Small intestine (tissue), 7 donors: ENCODE measurements at regions not wholly inside any gene's neighbourhood (a gene's known extent, or its start where the extent isn't known, plus 50 kb on each side); places are given as distances from the start of the nearest gene placed in this dataset.

Source experiments
- DNase-seq, 2 donors: peaks; one replicate each; pipeline versions ENCODE4 v3.0.0 to v3.0.0-alpha.2; 2013
- FAIRE-seq: peaks from 2 replicates; lab custom pipeline; 2012; peaks lifted over from hg19 to GRCh38; lab: Jason Lieb, UNC
- H3K27ac ChIP-seq, 3 donors: one replicate each; pipeline ENCODE4 v1.5.1; 2013; ENCODE audit warnings: low read length in 2 of 3, mild to moderate bottlenecking in 2 of 3, control low read depth in 1 of 3, inconsistent platforms in 1 of 3, low read depth in 1 of 3, moderate library complexity in 1 of 3
- H3K27me3 ChIP-seq, 3 donors: one replicate each; pipeline ENCODE4 v1.6.1; 2013; ENCODE audit warnings: low read length in 3 of 3, inconsistent platforms in 1 of 3; ENCODE audit not compliant: control insufficient read depth in 3 of 3, insufficient read depth in 3 of 3
- H3K36me3 ChIP-seq, 3 donors: one replicate each; pipeline ENCODE4 v1.6.1; 2013; ENCODE audit warnings: low read length in 3 of 3, inconsistent platforms in 1 of 3, low read depth in 1 of 3, mild to moderate bottlenecking in 1 of 3, moderate library complexity in 1 of 3; ENCODE audit not compliant: control insufficient read depth in 3 of 3, insufficient read depth in 2 of 3
- H3K4me1 ChIP-seq, 3 donors: one replicate each; pipeline ENCODE4 v1.6.1; 2013; ENCODE audit warnings: low read length in 2 of 3, inconsistent platforms in 1 of 3, low read depth in 1 of 3, mild to moderate bottlenecking in 1 of 3, moderate library complexity in 1 of 3; ENCODE audit not compliant: control insufficient read depth in 3 of 3, insufficient read depth in 2 of 3
- H3K4me3 ChIP-seq, 3 donors: one replicate each; pipeline ENCODE4 v1.5.1; 2013; ENCODE audit warnings: low read length in 3 of 3, control low read depth in 1 of 3, inconsistent platforms in 1 of 3, low read depth in 1 of 3, mild to moderate bottlenecking in 1 of 3, moderate library complexity in 1 of 3
- H3K9me3 ChIP-seq, 2 donors: one replicate each; pipeline ENCODE4 v1.6.1; 2013; ENCODE audit warnings: low read depth in 1 of 2, low read length in 1 of 2; ENCODE audit not compliant: control insufficient read depth in 2 of 2, insufficient read depth in 1 of 2
- WGBS, 3 donors: extraction: QIAGEN DNeasy Blood & Tissue Kit; methylation state at CpG; one replicate each; pipeline ENCODE4 v1.1.7; 2013; 5-methylcytosine and 5-hydroxymethylcytosine counted together
- donor health status: healthy with polysubstance abuse.
- donor health status: control.
- donor health status: control.
- donor health status: Bipolar disorder and iron deficiency.
- donor health status: healthy.

DNA sequence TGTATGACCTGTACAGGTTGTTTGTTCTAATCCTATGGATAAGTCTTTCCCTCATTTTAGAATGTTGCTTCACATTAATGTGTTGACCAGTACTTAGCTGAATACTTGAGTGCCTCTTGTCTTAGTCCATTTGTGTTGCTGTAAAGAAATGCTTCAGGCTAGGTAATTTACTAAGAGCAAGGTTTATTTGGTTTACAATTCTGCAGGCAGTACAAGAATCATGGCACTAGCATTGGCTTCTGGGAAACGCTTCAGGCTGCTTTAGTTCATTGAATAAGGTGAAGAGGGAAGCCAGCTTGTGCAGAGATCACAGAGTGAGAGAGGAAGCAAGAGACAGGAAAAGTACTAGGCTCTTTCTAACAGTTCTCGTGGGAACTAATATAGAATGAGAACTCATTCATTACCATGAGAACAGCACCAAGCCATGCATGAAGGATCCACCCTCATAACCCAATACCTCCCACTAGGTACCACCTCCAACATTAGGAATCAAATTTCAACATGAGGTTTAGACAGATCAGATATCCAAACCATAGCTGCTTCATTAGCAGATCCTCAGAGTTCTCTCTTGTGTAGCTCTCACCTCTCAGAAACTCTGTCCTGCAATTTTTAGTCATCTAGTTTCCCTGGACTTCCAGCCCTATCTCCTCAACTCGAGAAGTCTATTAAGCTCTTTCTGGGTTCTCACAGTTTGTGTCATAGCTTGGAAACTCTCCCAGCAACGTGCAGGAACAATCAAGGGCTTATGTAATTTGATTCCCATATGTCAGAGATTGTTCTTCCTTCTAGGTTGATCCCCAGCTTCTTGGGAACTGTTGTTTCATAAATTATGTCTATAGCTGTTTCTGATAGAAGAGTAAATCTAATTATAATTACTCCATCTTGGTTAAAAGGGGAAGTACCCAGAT is 2082.3 kb upstream of the CELF4 start:
- Histone ChIP-seq H3K27me3 (no peaks in the 10 kb centered on the region), H3K9me3 (no peaks in the 10 kb centered on the region), H3K27ac (no peak overlapping the region), H3K36me3 (no peaks in the 10 kb centered on the region), H3K4me3 (no peak overlapping the region), H3K4me1 (no peaks in the 10 kb centered on the region)
- 41 to 43% (median 43%) methylated on average over 4 of the region's 4 CpGs for WGBS, 3 donors
- no peak for FAIRE-seq
- DNase-seq = no peak

- DNase-seq (no peak), FAIRE-seq (no peak)
- Histone ChIP-seq H3K4me3 (no peak overlapping the region), H3K27ac (no peak overlapping the region), H3K36me3 (no peaks in the 10 kb centered on the region), H3K4me1 (no peaks in the 10 kb centered on the region), H3K9me3 (no peaks in the 10 kb centered on the region), H3K27me3 (no peaks in the 10 kb centered on the region)
- WGBS, 3 donors = 71 to 84% (median 72%) methylated on average over 1 of the region's 1 CpG
Observed at GRCh38 chr18:39638224-39638623, 2072.6 kb upstream of the CELF4 start.

DNA sequence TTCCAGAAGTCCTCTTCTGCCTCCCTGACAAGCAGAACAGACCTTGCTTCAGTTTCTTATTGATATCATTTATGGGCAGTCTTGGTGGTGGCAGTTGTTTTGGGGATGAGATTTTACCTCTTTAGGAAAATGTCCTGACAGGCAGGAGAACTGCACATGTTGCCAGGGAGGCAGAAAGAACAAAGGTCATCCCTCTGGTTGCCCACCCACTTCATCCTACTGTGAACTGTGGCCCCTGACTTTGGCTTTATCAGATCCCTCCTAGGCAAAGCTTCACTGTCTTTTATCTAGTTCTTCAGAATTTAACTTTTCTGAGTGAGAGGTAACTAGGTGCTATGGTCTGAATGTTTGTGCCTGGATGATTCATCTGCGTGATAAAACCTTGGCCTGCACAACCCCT is 2071.3 kb upstream of the CELF4 start:
- no peak overlapping the region for H3K27ac ChIP-seq
- 57 to 80% (median 76%) methylated on average over 1 of the region's 1 CpG for WGBS, 3 donors
- no peaks in the 10 kb centered on the region for H3K4me1 ChIP-seq
- FAIRE-seq = no peak
- H3K36me3 ChIP-seq = no peaks in the 10 kb centered on the region
- no peak for DNase-seq
- H3K4me3 ChIP-seq = no peak overlapping the region
- no peaks in the 10 kb centered on the region for H3K27me3 ChIP-seq
- no peaks in the 10 kb centered on the region for H3K9me3 ChIP-seq

GRCh38 chr18:39635966-39636365 is 2070.4 kb upstream of the CELF4 start:
- Histone ChIP-seq H3K9me3 (no peaks in the 10 kb centered on the region), H3K36me3 (no peaks in the 10 kb centered on the region), H3K27ac (no peak overlapping the region), H3K27me3 (no peaks in the 10 kb centered on the region), H3K4me3 (no peak overlapping the region), H3K4me1 (no peaks in the 10 kb centered on the region)
- DNase-seq = no peak
- no peak for FAIRE-seq

- Histone ChIP-seq H3K4me1 (no peaks in the 10 kb centered on the region), H3K36me3 (no peaks in the 10 kb centered on the region), H3K27ac (no peak overlapping the region), H3K27me3 (no peaks in the 10 kb centered on the region), H3K9me3 (no peaks in the 10 kb centered on the region), H3K4me3 (no peak overlapping the region)
- DNase-seq (no peak), FAIRE-seq (no peak)
Observed at GRCh38 chr18:39635192-39635591, 2069.6 kb upstream of the CELF4 start.

GRCh38 chr18:39627936-39628335 is 2062.3 kb upstream of the CELF4 start:
- DNase-seq (no peak), FAIRE-seq (no peak)
- no peaks in the 10 kb centered on the region for H3K27me3 ChIP-seq
- no peaks in the 10 kb centered on the region for H3K9me3 ChIP-seq
- 63 to 78% (median 73%) methylated on average over 5 of the region's 5 CpGs for WGBS, 3 donors
- H3K36me3 ChIP-seq = no peaks in the 10 kb centered on the region
- no peaks in the 10 kb centered on the region for H3K4me1 ChIP-seq
- no peak overlapping the region for H3K4me3 ChIP-seq
- H3K27ac ChIP-seq = no peak overlapping the region

DNA sequence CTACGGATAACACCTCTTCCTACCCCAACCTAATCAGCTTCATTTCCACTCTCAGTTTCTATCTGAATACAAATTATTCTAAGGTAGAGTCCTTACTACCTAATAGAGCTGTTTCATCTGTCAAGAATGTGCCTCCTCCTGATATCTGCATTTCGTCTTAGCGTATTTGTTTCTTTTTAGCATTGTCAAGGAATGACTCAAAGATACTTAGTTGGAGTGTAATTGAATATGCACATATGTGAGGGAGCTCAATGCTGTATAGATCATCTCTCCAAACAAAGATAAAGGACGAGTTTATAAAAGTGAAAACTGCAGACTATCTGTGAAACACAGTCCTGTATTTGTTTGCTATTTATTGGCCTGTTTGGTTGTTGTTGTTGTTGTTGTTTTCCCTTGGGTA is 2059.4 kb upstream of the CELF4 start:
- Histone ChIP-seq H3K4me3 (no peak overlapping the region), H3K27ac (no peak overlapping the region), H3K4me1 (no peaks in the 10 kb centered on the region), H3K27me3 (no peaks in the 10 kb centered on the region), H3K9me3 (no peaks in the 10 kb centered on the region), H3K36me3 (no peaks in the 10 kb centered on the region)
- 46 to 69% (median 58%) methylated on average over 4 of the region's 4 CpGs for WGBS, 3 donors
- FAIRE-seq (no peak), DNase-seq (no peak)

GRCh38 chr18:39622431-39622830 is 2056.8 kb upstream of the CELF4 start:
- Histone ChIP-seq H3K4me1 (no peaks in the 10 kb centered on the region), H3K27me3 (no peaks in the 10 kb centered on the region), H3K9me3 (peaks cover 0 to 7% of the 10 kb centered on the region in 2 donors), H3K4me3 (no peak overlapping the region), H3K27ac (no peak overlapping the region), H3K36me3 (no peaks in the 10 kb centered on the region)
- 89 to 97% (median 89%) methylated on average over 1 of the region's 1 CpG for WGBS, 3 donors
- no peak for DNase-seq
- FAIRE-seq = no peak
